GM12874 (cell line): ENCODE measurements at regions not wholly inside any gene's neighbourhood (a gene's known extent, or its start where the extent isn't known, plus 50 kb on each side); places are given as distances from the start of the nearest gene placed in this dataset.

ENCODE experiments used
- CTCF ChIP-seq: IDR thresholded peaks from 2 replicates; pipeline ENCODE4 v1.5.1; 2011; ENCODE audit warnings: low read depth, mild to moderate bottlenecking, control low read depth, low read length, moderate library complexity; ENCODE audit not compliant: insufficient read depth

GRCh38 chr13:90908792-90909191 lies 438.7 kb upstream of the MIR17HG start:
- TF ChIP-seq CTCF: no peak

- no peak for TF ChIP-seq CTCF
Observed at GRCh38 chr13:90910018-90910639, 437.4 kb upstream of the MIR17HG start.

- no peak for TF ChIP-seq CTCF
Observed at GRCh38 chr13:90912247-90912646, 435.2 kb upstream of the MIR17HG start.

GRCh38 chr13:90918536-90918935 lies 429.0 kb upstream of the MIR17HG start:
- TF ChIP-seq CTCF: no peak

GRCh38 chr13:90919153-90919552 lies 428.3 kb upstream of the MIR17HG start:
- TF ChIP-seq CTCF: no peak

- no peak for TF ChIP-seq CTCF
Observed at GRCh38 chr13:90926459-90926858, 421.0 kb upstream of the MIR17HG start.

- no peak for TF ChIP-seq CTCF
Observed at GRCh38 chr13:90928109-90928508, 419.4 kb upstream of the MIR17HG start.
